ENCODE measurements at regions not wholly inside any gene's neighbourhood (a gene's known extent, or its start where the extent isn't known, plus 50 kb on each side); places are given as distances from the start of the nearest gene placed in this dataset.
"Not testable (repeated sequence)": the region's sequence is repeated elsewhere in the genome, so short reads cannot be mapped to it uniquely, and the experiment has no call there.

DNA sequence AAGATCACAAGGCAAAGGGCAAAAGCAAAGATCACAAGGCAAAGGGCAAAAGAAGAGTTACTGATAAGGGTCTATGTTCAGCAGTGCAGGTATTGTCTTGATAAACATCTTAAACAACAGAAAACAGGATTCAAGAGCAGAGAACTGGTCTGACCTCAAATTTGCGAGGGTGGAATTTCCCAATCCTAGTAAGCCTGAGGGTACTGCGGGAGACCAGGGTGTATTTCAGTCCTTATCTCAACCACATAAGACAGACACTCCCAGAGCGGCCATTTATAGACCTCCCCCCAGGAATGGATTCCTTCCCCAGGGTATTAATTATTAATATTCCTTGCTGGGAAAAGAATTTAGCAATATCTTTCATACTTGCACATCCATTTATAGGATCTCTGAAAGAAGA lies 575.3 kb upstream of the MAN1A1 start:
- DNase-seq = not testable (repeated sequence)

GRCh38 chr6:119922814-119923213 lies 573.3 kb upstream of the MAN1A1 start:
- DNase-seq = no peak

DNA sequence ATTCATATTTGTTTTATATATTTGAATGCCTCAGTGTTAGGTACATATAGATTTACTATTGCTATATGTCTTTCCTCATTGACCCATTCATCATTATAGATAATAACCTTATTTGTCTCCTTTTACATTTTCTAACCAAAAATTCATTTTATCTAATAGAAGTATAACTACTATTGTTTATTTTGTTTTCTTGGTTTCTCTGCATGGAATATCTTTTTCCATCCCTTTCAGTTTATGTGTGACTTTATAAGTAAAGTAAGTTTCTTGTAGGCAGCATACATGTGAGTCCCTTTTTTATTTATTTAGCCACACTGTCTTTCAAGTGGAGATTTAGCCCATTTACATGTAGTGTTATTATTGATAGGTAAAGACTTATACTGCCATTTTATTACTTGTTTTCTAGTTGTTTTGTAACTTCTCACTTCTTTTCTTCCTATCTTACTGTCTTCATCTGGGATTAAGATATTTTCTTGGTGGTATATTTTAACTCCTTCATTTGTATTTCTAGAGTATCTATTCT lies 572.0 kb upstream of the MAN1A1 start:
- no peak for DNase-seq

DNA sequence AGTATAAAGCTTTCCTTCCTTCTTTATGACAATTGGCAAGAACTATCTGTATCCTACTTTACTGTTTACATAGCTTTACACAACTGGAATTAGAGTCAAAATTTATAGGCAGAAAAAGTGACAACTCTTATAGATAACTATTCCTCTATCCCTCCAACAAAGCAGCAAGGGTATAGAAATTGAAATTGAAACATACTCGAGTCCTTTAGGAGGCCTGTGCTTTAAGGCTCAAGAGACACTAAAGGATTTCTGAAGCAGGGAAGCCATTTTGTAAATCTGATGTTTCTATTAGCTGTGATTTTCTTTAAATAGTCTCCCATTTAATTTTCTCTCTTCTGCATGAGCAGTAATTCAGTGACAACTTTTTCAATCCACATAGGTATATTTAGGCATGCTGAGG lies 567.6 kb upstream of the MAN1A1 start:
- no peak for DNase-seq

DNA sequence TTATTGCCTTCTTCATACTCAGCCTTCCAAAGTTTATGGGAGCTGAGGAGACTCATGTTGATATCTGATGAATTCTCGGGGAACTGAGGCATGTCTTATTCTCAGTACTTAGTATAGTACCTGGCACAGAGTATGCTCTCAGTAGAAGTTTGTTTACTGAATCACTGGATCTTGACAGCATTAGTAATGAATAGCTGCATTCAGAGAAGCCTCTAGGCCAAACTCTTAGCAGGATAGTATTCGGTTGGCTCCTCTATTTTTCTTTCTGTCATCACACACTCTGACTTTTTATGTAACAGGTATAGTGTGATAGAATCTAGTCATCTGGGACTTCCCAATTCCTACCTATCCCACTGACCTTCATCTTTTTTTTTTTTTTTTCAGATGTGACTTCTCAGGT lies 566.4 kb upstream of the MAN1A1 start:
- no peak for DNase-seq

- no peak for DNase-seq
Observed at GRCh38 chr6:119908157-119908556, 558.6 kb upstream of the MAN1A1 start.

DNA sequence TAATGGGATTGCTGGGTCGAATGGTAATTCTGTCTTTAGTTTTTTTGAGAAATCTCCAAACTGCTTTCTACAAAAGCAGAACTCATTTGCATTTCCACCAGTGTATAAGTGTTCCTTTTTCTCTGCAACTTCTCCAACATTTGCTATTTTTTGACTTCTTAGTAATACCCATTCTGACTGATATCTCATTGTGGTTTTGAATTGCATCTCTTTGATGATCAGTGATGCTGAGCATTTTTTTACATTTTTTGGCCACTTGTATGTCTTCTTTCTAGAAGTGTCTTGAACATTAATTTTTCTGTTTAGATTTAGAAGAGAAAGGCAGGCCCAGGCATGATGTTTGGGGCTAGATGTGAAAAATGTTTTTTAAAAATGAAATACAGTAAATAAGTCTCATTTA lies 553.1 kb upstream of the MAN1A1 start:
- no peak for DNase-seq

DNA sequence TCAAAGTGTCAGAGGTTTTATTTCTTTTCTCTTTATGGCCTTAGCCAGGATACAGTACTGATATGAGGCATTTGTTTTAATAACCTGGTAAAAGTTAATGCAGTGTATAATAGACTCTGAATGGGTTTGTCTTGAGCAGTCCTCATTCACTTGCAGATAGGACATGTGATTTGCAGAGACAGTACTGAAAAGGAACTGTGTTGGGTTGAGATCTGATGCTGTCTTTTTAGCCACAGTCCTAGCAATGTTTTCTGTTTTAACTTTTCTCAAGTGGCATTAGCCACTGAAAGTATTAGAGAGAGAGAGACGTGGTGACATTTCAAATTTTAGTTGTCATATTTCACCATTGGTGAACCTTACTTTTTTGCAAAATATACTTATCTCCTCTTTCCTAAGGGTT lies 547.2 kb upstream of the MAN1A1 start:
- DNase-seq = no peak

DNA sequence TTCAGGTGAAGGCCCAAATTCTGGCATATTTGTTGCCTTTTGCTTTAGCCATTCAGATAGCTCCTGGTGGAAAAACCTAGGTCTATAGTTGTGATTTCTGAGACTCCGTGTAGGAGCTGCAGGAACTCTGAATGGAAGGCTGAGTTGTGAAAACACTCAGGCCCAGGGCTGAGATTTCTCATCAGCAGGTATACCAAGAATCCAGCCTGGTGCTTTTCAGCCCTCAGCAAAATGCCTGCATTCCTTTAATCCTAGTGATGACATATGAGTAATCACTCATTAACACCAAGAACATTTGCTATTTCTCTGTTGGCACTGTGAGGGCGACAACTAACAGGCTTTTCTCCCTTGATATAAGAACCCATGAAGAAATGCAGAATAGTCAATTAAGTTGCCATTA lies 546.1 kb upstream of the MAN1A1 start:
- DNase-seq = no peak

DNA sequence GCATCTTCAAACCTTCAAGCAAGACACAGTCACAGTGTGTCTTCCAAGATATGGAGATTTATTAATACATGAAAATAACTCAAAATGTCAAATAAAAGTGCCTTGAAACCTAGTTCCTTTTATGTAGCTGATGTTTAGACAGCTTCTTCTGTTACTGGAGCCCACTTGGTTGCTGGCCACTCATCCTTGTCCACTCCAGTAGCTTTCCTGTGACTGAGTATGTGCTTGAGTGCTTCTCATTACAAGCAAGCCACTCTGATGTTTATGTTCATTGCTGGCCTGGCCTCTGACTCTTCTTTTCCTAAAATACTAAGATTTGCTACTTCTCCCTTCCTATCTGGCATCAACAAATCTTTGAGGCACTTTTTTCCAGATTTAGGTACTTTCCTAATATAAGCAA lies 545.2 kb upstream of the MAN1A1 start:
- DNase-seq = no peak

GRCh38 chr6:119891644-119892043 lies 542.1 kb upstream of the MAN1A1 start:
- no peak for DNase-seq

DNA sequence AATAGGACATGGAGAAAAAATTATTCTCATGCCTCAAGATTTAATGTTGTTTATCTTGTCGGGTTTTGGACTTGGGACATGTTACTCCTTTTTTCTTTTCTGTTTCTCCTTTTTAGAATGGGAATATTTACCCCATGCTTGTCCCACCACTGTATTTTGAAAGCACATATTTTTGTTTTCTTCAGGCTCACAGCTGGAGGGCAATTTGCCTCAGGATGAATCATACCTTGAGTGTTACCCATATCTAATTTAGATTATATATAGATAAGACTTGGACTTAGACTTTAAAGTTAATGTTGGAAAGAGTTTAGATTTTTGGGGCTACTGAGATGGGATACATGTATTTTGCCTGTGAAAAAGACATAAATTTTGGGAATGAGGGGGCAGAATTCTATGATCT lies 541.6 kb upstream of the MAN1A1 start:
- DNase-seq = no peak

DNA sequence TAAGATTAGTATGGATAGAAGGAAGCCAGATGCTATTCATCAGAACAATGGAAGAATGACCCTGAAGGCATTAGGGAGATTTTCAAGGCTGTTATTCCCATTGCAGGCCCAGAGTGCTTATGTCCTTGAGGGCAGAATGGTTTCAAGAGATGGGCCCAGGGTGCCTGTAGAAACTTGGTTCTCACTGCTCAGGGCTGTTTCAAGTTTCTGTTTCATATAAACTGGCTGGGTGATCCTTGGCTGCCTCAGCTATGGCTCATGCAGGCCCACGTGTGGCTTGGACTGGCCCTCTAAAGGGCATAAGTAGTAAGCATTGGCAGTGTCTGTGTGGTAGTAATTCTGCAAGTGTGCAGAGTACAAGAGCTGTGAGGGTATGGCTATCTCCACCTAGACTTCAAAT lies 540.9 kb upstream of the MAN1A1 start:
- DNase-seq = no peak

DNA sequence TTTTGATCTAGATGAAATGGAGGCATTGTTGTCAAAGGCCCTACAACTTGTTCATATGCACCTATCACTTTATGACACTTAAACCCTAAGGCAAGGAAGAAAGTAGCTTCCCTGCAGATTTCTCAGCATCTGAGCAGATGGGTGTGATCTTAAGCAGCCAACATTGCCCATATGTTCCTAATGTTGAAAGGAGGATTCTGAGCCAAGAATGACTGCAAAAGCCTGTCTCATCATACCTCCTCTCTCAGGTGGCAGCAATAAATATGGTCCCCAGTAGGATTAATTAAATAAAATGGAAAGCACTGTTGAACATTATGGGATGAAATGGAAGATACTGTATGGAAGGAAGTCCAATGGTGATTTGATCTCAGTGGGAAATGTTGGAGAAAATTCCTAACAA lies 538.1 kb upstream of the MAN1A1 start:
- DNase-seq = no peak

DNA sequence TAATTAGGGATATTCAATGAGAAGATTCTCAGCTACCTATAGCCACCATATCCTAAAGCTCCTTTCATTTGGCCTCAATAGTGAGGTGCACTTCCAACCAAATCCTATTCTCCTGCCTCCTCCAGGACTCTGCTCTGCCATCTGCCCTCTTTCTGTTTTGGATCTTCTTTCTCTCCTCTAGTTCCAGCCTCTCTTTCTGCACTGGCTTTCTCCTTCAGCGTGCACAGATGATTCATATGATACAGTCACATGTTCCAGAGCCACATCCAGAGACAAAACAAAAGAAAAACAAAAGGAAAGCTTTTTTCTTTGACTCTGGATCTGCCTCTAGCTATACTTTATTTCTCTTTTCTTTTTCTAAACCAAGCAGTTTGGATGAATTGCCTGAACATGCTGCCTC lies 531.9 kb upstream of the MAN1A1 start:
- no peak for DNase-seq

DNA sequence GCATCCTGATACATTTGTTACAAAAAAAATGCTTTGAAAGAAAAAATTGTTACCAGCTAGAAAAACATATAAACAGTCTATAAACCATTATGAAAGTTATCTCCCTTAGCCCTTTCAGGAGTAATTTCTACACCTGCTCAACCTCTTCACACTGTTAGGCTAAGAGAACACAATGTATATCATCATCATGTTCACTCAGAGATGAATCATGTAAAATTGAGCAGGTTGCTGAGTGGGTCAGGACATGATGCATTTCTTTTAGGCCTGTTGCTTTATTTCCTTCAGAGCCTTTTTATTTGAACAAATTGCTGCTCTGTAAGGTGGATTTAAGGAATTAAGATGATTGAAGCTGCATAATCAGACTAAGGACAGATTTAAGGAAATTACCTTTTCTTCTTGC lies 531.3 kb upstream of the MAN1A1 start:
- no peak for DNase-seq

DNA sequence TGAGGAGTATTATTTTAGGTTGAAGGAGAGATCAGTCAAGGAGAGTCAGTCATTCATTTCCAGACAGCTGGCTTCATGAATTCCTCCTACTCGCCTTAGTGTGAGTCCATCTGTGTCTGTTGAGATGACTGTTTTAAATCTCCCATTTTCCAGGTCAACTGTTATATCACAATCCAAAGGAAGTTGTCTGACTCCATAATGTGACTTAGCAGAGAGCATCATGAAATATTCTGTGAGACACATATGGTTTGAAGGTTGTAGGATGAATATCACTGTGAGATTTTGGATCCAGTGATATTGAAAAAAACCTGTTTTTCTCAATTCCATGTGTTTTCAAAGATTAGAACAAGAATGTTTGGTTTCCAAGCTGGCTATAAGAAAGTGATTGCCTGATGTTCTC lies 530.2 kb upstream of the MAN1A1 start:
- DNase-seq = no peak

DNA sequence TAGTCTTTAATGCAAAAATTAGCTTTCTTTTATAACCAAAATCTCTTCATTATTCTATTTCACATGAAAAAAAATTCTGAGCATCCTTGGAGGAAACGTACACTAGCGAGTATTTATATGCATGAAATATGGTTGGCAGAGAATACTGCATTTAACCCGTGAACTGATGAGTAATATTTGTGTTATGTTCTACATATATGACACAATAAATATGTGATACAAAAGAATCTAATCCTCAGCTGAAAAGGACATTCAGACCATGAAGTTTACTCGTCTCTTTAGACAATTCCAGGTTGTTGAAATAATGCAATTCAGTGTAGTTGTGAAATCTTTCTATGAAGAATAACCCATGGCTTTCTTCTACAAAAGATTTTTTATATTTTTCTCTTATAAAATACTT lies 524.8 kb upstream of the MAN1A1 start:
- DNase-seq = no peak

GRCh38 chr6:119873107-119873506 lies 523.5 kb upstream of the MAN1A1 start:
- no peak for DNase-seq

- no peak for DNase-seq
Observed at GRCh38 chr6:119871520-119871919, 522.0 kb upstream of the MAN1A1 start.

DNA sequence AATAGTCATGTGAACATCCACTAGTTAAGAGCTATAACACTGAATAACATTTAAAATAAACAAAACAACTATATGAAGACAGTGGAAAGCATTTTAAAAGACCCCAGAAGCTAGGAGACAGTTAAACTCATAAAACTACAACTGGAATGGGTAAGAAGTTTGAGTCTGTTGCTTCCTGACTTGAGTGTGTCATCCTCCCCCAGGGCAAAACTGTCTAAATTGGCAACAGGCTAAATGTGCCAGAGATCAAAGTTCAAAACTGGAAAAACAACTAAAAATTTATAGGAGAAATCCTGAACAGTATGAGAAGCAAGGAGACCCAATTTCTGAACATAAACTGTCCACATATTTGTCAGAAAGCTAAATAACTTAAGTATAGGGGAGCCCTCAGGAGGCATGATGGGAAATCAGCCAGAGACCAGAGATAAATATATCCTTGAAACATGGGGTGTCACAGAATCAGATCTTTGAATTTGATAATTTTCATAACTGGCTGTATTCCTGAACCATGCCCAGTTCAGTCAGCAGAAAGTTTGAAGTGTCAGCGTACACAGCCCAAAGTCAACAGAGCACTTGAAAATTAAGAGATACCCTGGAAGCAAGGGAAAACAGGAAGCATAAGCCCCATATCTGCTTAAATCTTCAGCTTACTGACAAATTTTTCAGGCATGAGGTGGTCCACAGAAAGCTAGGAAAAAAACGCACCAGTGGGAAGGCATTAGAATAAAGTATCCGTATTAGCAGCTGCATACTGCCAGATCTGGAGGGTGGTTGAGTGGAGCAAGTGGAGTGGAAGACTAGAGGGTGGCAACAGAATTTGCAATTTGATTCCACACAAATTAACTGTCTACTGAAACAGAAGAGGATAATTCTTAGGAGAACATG lies 516.1 kb upstream of the MAN1A1 start:
- DNase-seq = no peak

GRCh38 chr6:119862719-119863118 lies 513.2 kb upstream of the MAN1A1 start:
- no peak for DNase-seq

GRCh38 chr6:119858901-119859300 lies 509.3 kb upstream of the MAN1A1 start:
- DNase-seq = no peak

DNA sequence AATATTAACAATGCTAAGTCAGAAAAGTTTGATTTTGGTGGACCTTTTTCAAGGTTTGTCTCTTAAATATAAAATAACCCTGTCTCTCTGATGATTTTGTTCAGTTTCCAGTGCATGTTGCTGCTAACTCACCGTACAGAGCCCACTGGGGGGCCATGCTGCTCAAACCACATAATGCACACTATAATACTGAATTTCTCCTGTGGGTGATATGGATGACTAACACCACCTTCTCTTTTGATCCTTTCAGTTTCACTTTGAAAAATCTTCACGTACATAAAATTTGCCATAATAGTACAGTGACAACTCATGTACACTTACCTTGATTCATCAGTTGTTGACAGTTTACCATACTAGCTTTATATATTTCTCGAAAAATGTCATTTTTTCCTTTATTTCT lies 506.6 kb upstream of the MAN1A1 start:
- DNase-seq = no peak

GRCh38 chr6:119848696-119849095 lies 499.1 kb upstream of the MAN1A1 start:
- DNase-seq = no peak
